ENCODE measurements at regions not wholly inside any gene's neighbourhood (a gene's known extent, or its start where the extent isn't known, plus 50 kb on each side); places are given as distances from the start of the nearest gene placed in this dataset.

GRCh38 chr3:31284776-31285175 lies 247.9 kb upstream of the STT3B start:
- TF ChIP-seq POLR2A (IDR thresholded peaks at IDR 0.05), result no peak
- no peak for TF ChIP-seq CTCF (IDR thresholded peaks at IDR 0.05)
- no peak for TF ChIP-seq EP300 (IDR thresholded peaks at IDR 0.05)
